Psoas muscle (tissue), 7 donors: ENCODE measurements at regions not wholly inside any gene's neighbourhood (a gene's known extent, or its start where the extent isn't known, plus 50 kb on each side); places are given as distances from the start of the nearest gene placed in this dataset.
A peak's percentile ranks its signal among the peaks of the same experiment; 100 is the strongest.

ENCODE experiments used
- ATAC-seq, 4 donors: fragments of 200-7000 bp; cut with Tn5 transposase; one replicate each; pipeline ENCODE4 v1.9.1; 2020; ENCODE audit warnings: moderate library complexity in 3 of 4, mild to moderate bottlenecking in 2 of 4
- DNase-seq, 2 donors: peaks; one replicate each; pipeline ENCODE4 v3.0.0-alpha.2; 2020
- H3K27ac ChIP-seq: fragments of 200-600 bp; one replicate; pipeline ENCODE4 v1.8.0; 2022
- H3K27me3 ChIP-seq, 3 donors: fragments of 200-600 bp in 1 of 3; one replicate each; pipeline versions ENCODE4 v1.6.1 to v1.8.0; 2013 to 2022; ENCODE audit warnings: low read length in 2 of 3, mild to moderate bottlenecking in 2 of 3, moderate library complexity in 1 of 3; ENCODE audit not compliant: insufficient read depth in 3 of 3
- H3K36me3 ChIP-seq, 2 donors: fragments of 200-600 bp in 1 of 2; one replicate each; pipeline versions ENCODE4 v1.6.1 to v1.8.0; 2013 to 2022; ENCODE audit warnings: low read depth in 1 of 2, mild to moderate bottlenecking in 1 of 2, moderate library complexity in 1 of 2; ENCODE audit not compliant: insufficient read depth in 1 of 2
- H3K4me1 ChIP-seq: fragments of 200-600 bp; one replicate; pipeline ENCODE4 v1.8.0; 2022
- H3K4me3 ChIP-seq: fragments of 200-600 bp; one replicate; pipeline ENCODE4 v1.8.0; 2022; ENCODE audit warnings: mild to moderate bottlenecking
- H3K9me3 ChIP-seq: fragments of 200-600 bp; one replicate; pipeline ENCODE4 v1.8.0; 2022
- WGBS, 3 donors: extraction: QIAGEN DNeasy Blood & Tissue Kit; methylation state at CpG; one replicate each; pipeline versions ENCODE4 v1.1.6 to v1.1.7; 2013; 5-methylcytosine and 5-hydroxymethylcytosine counted together
- intact Hi-C, 2 donors: fragments of 100-400 bp; cut with DNase I; formaldehyde crosslinking; loops; one replicate each; pipeline versions ENCODE4 v1.11.0 to v1.14.2; 2022
- TF ChIP-seq, protein P1 (sequence below): fragments of 200-600 bp; IDR thresholded peaks from one replicate; pipeline ENCODE4 v1.8.0; 2022; ENCODE audit warnings: antibody characterized with exemption
- donor health status: healthy with polysubstance abuse.
- donor health status: DM: no; HTN: no; CAD: no; lungs with moderate emphysema.
- donor health status: Bipolar disorder and iron deficiency.
- donor health status: healthy.
- donor health status: DM: yes; HTN: yes; CAD: no.
- donor health status: DM: no; HTN: no; CAD: no.
- donor health status: DM: yes; HTN: yes; CAD: no.

DNA sequence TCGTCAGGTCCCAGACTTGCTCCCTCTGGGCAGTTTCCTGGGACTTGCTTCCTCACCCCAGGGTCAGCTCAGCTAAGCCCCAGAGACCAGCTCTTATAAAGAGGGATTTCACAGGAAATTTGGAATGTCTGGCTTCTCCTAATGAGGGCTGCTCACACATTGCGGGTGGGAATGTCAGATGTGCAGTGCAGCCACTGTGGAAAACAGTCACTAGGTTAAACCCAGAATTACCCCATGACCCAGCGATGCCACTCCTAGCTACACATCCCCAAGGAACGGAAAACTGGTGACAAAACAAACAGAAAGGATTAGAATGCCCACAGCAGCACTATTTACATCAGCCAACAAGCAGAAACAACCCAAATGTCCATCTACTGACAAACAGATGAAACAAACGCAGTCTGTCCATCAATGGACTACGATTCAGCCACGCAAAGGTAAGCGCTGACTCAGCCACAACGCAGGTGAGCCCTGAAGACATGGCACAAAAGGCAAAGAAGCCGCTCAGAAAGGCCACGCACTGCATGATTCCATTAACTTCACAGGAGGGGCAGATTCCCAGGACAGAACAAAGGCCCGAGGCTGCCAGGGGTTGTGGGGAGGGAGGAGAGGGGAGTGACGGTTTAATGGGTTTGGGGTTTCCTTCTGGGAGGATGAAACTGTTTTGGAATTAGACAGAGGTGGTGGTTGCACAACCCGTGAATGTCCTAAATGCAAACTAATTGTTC is 63.0 kb downstream of the NCOR2 start:
- intact Hi-C loops: no loop called here
- Histone ChIP-seq H3K27ac (peak overlapping the region; percentile 84), H3K27me3 (no peaks in the 10 kb centered on the region), H3K36me3 (no peaks in the 10 kb centered on the region), H3K4me3 (no peak overlapping the region), H3K4me1 (peaks cover 86% of the 10 kb centered on the region), H3K9me3 (no peaks in the 10 kb centered on the region)
- ATAC-seq: no peak
- TF ChIP-seq, protein P1, sequence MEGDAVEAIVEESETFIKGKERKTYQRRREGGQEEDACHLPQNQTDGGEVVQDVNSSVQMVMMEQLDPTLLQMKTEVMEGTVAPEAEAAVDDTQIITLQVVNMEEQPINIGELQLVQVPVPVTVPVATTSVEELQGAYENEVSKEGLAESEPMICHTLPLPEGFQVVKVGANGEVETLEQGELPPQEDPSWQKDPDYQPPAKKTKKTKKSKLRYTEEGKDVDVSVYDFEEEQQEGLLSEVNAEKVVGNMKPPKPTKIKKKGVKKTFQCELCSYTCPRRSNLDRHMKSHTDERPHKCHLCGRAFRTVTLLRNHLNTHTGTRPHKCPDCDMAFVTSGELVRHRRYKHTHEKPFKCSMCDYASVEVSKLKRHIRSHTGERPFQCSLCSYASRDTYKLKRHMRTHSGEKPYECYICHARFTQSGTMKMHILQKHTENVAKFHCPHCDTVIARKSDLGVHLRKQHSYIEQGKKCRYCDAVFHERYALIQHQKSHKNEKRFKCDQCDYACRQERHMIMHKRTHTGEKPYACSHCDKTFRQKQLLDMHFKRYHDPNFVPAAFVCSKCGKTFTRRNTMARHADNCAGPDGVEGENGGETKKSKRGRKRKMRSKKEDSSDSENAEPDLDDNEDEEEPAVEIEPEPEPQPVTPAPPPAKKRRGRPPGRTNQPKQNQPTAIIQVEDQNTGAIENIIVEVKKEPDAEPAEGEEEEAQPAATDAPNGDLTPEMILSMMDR: no peak
- peak in 1 of 2 donors; percentile 48 for DNase-seq
- 78 to 82% (median 79%) methylated on average over 14 of the region's 14 CpGs for WGBS, 3 donors

DNA sequence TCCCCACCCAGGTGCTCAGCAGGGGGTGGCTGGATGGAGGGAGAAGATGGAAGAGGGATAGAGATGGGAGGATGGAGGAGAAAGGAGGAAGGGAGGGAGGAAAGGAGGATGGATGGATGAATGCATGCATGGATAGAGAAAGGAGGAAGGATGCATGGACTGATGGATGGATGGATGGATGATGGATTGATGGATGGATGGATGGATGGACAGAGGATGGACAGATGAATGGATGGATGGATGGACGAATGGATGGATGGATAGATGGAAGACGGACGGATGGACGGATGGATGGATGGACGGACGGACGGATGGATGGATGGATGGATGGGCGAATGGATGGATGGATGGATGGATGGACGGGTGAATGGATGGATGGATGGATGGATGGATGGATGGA is 64.1 kb downstream of the NCOR2 start:
- H3K4me3 ChIP-seq: no peak overlapping the region
- DNase-seq (no peak), ATAC-seq (no peak)
- TF ChIP-seq, protein P1: no peak
- WGBS, 3 donors: 80 to 97% (median 93%) methylated on average over 9 of the region's 9 CpGs
- H3K4me1 ChIP-seq: peaks cover 86% of the 10 kb centered on the region
- no peak overlapping the region for H3K27ac ChIP-seq
- H3K9me3 ChIP-seq: no peaks in the 10 kb centered on the region
- H3K36me3 ChIP-seq: no peaks in the 10 kb centered on the region
- intact Hi-C loops: no loop called here
- no peaks in the 10 kb centered on the region for H3K27me3 ChIP-seq

DNA sequence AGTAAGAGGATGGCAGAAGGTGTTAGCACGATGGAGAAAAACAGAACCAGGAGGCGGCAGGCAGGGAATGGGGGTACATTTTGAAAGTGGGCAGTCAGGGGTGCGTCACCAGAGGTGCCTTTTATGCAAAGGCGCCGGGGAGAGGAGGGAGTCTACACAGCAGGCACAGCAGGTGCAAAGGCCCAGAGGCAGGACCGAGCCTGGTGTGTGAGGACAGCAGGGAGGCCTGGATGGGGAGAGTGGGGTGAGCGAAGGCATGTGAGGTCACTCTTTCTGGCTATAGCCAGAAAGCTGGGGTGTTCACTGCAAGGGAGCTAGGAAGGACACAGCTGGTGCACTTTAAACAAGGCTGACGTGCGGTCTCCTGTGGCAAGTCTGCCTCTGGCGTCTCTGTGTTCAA is 65.0 kb downstream of the NCOR2 start:
- H3K27ac ChIP-seq: no peak overlapping the region
- H3K4me1 ChIP-seq: peaks cover 86% of the 10 kb centered on the region
- H3K36me3 ChIP-seq: no peaks in the 10 kb centered on the region
- WGBS, 3 donors: 86 to 94% (median 86%) methylated on average over 10 of the region's 10 CpGs
- H3K9me3 ChIP-seq: no peaks in the 10 kb centered on the region
- H3K27me3 ChIP-seq: no peaks in the 10 kb centered on the region
- H3K4me3 ChIP-seq: no peak overlapping the region
- ATAC-seq: no peak
- intact Hi-C loops: no loop called here
- peak in 1 of 2 donors; percentile 53 for DNase-seq
- TF ChIP-seq, protein P1: no peak

DNA sequence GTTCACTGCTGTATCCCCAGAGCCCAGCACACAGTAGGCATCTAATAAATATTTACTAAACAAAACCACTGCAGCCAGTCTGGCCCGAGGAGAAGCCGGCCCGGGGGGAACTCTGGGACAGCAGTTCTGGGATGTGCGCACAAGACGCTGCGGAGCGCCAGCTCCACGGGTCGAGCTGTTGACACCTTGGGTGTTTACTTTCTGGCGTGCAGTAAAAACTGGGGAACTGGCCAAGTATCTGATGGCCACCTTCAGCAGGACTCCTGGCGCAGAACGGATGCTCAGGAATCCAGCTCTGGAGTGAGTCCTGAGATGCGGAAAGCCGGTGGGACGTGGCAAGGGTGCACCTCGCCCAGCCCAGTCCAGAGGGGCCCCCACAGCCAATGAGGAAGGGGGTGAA is 65.6 kb downstream of the NCOR2 start:
- intact Hi-C loops: no loop called here
- Histone ChIP-seq H3K4me1 (peaks cover 86% of the 10 kb centered on the region), H3K4me3 (no peak overlapping the region), H3K27ac (no peak overlapping the region), H3K36me3 (no peaks in the 10 kb centered on the region), H3K9me3 (no peaks in the 10 kb centered on the region), H3K27me3 (no peaks in the 10 kb centered on the region)
- TF ChIP-seq, protein P1: no peak
- DNase-seq (no peak), ATAC-seq (no peak)
- WGBS, 3 donors: 35 to 48% (median 38%) methylated on average over 16 of the region's 16 CpGs

DNA sequence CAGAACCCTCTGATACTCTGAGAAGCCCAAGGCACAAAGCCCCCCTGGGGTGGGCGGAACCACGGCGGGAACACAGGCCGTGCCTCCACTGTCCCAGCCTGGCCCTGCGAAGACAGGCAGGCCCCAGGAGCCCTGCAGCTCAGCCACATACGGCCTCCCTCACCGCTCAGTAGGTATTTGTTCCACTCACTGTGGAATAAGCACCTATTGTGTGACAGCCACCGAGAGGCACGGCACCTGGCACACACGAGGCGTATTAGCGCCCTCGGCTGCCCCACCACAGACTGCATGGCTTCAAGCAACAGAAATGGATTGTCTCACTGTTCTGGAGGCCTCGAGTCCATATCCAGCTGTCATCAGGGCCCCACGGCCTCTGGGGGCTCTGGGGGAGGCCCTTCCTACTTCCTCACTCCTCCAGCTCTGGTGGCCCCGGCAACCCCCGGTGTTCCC is 66.3 kb downstream of the NCOR2 start:
- Histone ChIP-seq H3K27me3 (no peaks in the 10 kb centered on the region), H3K4me1 (peaks cover 85% of the 10 kb centered on the region), H3K27ac (no peak overlapping the region), H3K4me3 (no peak overlapping the region), H3K9me3 (no peaks in the 10 kb centered on the region), H3K36me3 (no peaks in the 10 kb centered on the region)
- intact Hi-C loops: no loop called here
- WGBS, 3 donors: 49 to 65% (median 57%) methylated on average over 16 to 17 of the region's 17 CpGs
- DNase-seq (no peak), ATAC-seq (peak in 2 of 4 donors; percentile 12 to 17)
- TF ChIP-seq, protein P1: no peak
